Hepatocyte (in vitro differentiated cells): ENCODE measurements at regions not wholly inside any gene's neighbourhood (a gene's known extent, or its start where the extent isn't known, plus 50 kb on each side); places are given as distances from the start of the nearest gene placed in this dataset.

Source experiments
- CTCF ChIP-seq: fragments of 200-600 bp; sonication (generic); IDR thresholded peaks from 2 replicates; pipeline ENCODE4 v1.5.1; 2016; ENCODE audit warnings: antibody characterized with exemption, mild to moderate bottlenecking; ENCODE audit not compliant: poor library complexity
- EZH2 ChIP-seq: fragments of 200-600 bp; sonication (generic); IDR thresholded peaks from 2 replicates; pipeline ENCODE4 v1.6.1; 2016; ENCODE audit warnings: antibody characterized with exemption, mild to moderate bottlenecking, borderline replicate concordance
- EZH2phosphoT487 ChIP-seq: fragments of 200-600 bp; sonication (generic); IDR thresholded peaks from one replicate; pipeline ENCODE4 v1.6.1; 2018; ENCODE audit warnings: antibody characterized with exemption, mild to moderate bottlenecking, low read depth, moderate library complexity; ENCODE audit not compliant: unreplicated experiment, severe bottlenecking

DNA sequence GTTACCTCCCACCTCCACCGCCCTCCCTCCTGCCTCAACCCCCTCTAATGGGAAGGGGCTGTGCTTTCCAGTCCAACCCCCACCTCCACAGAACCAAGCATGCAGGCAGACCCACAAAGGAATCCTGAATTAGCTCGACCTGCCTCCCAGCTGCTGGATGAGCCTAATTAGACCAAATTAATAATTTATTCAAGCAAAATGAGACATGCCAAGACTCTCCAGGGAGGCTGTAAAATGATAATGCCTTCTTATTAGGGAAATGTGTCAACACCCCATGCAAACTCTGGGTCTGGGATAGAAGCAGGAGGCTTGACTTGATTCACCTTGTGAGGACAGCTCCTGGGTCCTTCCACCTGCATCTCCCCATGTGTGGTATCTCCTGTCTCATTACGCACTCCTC is 59.4 kb upstream of the HMGXB4 start:
- TF ChIP-seq CTCF (no peak), EZH2 (no peak), EZH2phosphoT487 (no peak)
